ENCODE measurements at regions not wholly inside any gene's neighbourhood (a gene's known extent, or its start where the extent isn't known, plus 50 kb on each side); places are given as distances from the start of the nearest gene placed in this dataset.
"Not testable (repeated sequence)": the region's sequence is repeated elsewhere in the genome, so short reads cannot be mapped to it uniquely, and the experiment has no call there.

DNA sequence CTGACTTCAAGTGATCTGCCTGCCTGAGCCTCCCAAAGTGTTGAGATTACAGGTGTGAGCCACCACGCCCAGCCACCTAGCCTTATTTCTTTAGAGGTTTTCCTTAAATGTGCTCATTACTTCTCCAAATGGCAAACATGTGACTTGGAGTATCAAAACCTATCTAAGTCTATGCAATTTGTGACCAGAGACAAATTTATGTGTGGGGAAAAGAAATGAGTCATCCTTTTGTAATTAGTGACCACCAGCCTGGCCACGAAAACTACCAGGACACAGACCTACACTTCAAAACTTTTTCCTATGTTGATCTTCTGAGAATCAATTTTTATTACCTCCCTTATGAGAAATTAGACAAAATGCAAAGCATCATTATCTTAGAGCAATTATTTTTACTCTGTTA, 64.6 kb upstream of the OGFRL1 start:
- Histone ChIP-seq H3K27me3 (no peaks in the 10 kb centered on the region), H3K4me3 (no peak overlapping the region), H3K27ac (no peak overlapping the region), H3K4me1 (no peaks in the 10 kb centered on the region), H3K36me3 (no peaks in the 10 kb centered on the region), H3K9me3 (no peaks in the 10 kb centered on the region)
- intact Hi-C loops (cut with DNase I; ENCODE audit: low total_unique reads), result no loop called here
- no peak for DNase-seq (ENCODE audit: low spot score in 2 of 2)
- no peak for TF ChIP-seq POLR2A (IDR thresholded peaks at IDR 0.05)
- TF ChIP-seq POLR2AphosphoS5 (IDR thresholded peaks at IDR 0.05), result no peak
- TF ChIP-seq, protein P1, sequence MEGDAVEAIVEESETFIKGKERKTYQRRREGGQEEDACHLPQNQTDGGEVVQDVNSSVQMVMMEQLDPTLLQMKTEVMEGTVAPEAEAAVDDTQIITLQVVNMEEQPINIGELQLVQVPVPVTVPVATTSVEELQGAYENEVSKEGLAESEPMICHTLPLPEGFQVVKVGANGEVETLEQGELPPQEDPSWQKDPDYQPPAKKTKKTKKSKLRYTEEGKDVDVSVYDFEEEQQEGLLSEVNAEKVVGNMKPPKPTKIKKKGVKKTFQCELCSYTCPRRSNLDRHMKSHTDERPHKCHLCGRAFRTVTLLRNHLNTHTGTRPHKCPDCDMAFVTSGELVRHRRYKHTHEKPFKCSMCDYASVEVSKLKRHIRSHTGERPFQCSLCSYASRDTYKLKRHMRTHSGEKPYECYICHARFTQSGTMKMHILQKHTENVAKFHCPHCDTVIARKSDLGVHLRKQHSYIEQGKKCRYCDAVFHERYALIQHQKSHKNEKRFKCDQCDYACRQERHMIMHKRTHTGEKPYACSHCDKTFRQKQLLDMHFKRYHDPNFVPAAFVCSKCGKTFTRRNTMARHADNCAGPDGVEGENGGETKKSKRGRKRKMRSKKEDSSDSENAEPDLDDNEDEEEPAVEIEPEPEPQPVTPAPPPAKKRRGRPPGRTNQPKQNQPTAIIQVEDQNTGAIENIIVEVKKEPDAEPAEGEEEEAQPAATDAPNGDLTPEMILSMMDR (IDR thresholded peaks at IDR 0.05), result no peak

DNA sequence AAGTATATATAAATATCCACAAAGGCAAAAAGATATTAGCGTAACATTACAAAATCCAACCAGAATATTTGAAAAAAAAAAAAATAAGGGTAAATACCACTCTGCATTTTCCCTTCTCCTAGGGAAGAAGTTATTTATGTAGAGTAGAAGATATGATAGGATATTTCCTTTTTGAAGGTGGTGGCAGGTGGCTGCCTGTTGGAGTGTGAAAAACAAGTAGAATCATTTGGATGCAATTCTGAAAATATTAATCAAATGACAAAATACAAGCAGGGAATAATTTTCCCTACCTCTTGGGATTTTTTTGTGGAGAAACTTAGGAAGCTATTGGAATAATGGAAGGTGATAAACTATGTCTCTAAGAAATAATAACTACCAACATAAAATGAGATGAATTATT, 62.5 kb upstream of the OGFRL1 start:
- Histone ChIP-seq H3K9me3 (no peaks in the 10 kb centered on the region), H3K4me3 (no peak overlapping the region), H3K36me3 (no peaks in the 10 kb centered on the region), H3K27ac (no peak overlapping the region), H3K27me3 (no peaks in the 10 kb centered on the region), H3K4me1 (no peaks in the 10 kb centered on the region)
- DNase-seq (ENCODE audit: low spot score in 2 of 2), result no peak
- TF ChIP-seq POLR2AphosphoS5 (IDR thresholded peaks at IDR 0.05) (no peak), POLR2A (IDR thresholded peaks at IDR 0.05) (no peak)
- TF ChIP-seq, protein P1 (IDR thresholded peaks at IDR 0.05), result no peak
- intact Hi-C loops (cut with DNase I; ENCODE audit: low total_unique reads), result no loop called here

DNA sequence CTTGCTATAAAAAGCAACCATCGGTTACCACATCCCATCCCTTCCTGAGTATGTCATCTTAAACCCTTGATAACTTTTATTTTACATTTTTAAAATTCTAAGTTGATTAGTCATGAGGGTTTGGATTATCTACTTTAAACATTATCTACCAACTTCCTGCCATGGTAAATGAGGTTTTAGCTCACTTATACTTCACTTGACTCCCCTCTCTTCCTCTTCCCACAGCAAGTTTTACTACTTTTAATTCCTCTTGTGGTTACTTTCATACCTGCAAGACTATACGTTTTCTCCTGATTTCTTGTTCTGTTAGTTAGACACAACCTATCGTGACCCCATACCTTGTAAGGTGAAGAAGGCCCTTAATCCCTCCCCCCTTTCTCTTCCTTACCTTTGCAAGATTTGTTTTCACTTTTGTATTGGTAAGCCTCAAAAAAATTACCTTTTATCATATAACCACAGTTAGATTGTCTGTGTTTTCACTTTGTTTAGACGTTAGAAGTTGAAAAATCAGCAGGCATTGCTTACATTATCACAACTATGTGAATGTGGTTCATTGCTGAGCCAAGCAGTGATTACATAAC, 60.1 kb upstream of the OGFRL1 start:
- H3K27ac ChIP-seq, result no peak overlapping the region
- H3K9me3 ChIP-seq, result no peaks in the 10 kb centered on the region
- H3K4me3 ChIP-seq, result no peak overlapping the region
- no peak for DNase-seq (ENCODE audit: low spot score in 2 of 2)
- no peaks in the 10 kb centered on the region for H3K4me1 ChIP-seq
- intact Hi-C loops (cut with DNase I; ENCODE audit: low total_unique reads), result no loop called here
- no peak for TF ChIP-seq POLR2A (IDR thresholded peaks at IDR 0.05)
- no peak for TF ChIP-seq POLR2AphosphoS5 (IDR thresholded peaks at IDR 0.05)
- TF ChIP-seq, protein P1 (IDR thresholded peaks at IDR 0.05), result no peak
- no peaks in the 10 kb centered on the region for H3K36me3 ChIP-seq
- no peaks in the 10 kb centered on the region for H3K27me3 ChIP-seq

DNA sequence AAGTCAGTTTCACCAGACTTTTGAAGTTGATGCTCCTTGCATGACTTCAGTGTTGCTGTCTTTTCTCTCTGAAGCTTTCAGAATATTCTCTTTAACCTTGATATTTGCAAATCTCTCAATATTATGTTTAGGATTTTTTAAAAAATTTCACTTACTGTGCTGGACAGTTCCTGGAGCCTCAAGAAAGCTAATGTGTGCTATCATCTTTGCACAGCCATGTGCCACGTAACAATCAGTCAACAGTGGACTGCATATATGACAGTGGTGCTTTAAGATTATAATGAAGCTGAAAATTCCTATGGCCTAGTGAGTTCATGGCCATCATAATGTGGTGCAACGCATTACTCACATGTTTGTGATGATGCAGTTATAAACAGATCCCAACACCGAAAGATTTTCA, 59.1 kb upstream of the OGFRL1 start:
- H3K27ac ChIP-seq, result no peak overlapping the region
- TF ChIP-seq POLR2A (IDR thresholded peaks at IDR 0.05) (no peak), POLR2AphosphoS5 (IDR thresholded peaks at IDR 0.05) (no peak)
- TF ChIP-seq, protein P1 (IDR thresholded peaks at IDR 0.05), result no peak
- H3K4me1 ChIP-seq, result no peaks in the 10 kb centered on the region
- no peaks in the 10 kb centered on the region for H3K9me3 ChIP-seq
- no peak for DNase-seq (ENCODE audit: low spot score in 2 of 2)
- no peaks in the 10 kb centered on the region for H3K36me3 ChIP-seq
- H3K4me3 ChIP-seq, result no peak overlapping the region
- no peaks in the 10 kb centered on the region for H3K27me3 ChIP-seq
- intact Hi-C loops (cut with DNase I; ENCODE audit: low total_unique reads), result no loop called here

DNA sequence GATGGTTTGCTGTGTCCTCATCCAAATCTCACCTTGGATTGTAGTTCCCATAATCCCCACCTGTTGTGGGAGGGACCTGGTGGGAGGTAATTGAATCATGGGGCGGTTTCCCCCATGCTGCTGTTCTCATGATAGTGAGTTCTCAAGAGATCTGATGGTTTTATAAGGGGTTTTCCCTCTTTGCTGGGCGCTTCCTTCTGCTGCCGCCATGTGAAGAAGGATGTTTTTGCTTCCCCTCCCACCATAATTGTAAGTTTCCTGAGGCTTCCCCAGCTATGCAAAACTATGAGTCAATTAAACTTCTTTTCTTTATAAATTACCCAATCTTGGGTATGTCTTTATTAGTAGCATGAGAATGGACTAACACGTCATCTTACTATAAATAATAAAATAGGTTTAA, 55.7 kb upstream of the OGFRL1 start:
- H3K4me1 ChIP-seq; H3K4me3 ChIP-seq; H3K27ac ChIP-seq; intact Hi-C loops (cut with DNase I; ENCODE audit: low total_unique reads); DNase-seq (ENCODE audit: low spot score in 2 of 2); H3K36me3 ChIP-seq; H3K27me3 ChIP-seq; H3K9me3 ChIP-seq: not testable (repeated sequence)

DNA sequence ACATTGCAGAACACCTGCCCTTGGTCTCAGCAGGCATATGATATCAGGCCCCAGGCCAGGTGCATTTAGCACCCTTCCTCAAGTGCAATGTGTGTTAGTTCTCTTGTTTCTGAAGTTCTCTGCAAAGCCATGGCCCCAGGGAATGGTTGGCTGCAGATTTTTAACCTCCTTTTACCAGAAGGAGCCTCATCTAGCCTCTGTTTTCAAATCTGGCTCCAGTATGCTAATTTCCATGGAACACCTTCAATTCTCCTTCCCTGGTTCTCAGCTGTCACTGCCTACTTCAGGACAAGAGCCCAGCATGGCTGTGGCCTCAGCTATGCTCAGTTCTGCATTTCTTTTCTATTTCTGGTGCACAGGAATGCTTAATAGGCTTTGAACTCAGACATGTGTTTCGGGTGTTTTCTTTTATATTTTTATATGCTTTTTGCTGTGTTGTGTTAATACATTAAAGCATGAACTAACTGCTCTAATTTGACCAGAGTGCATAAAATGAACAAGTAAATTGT, 51.6 kb upstream of the OGFRL1 start:
- no peak for DNase-seq (ENCODE audit: low spot score in 2 of 2)
- Histone ChIP-seq H3K27me3 (no peaks in the 10 kb centered on the region), H3K27ac (no peak overlapping the region), H3K9me3 (no peaks in the 10 kb centered on the region), H3K4me1 (no peaks in the 10 kb centered on the region), H3K4me3 (no peak overlapping the region), H3K36me3 (no peaks in the 10 kb centered on the region)
- intact Hi-C loops (cut with DNase I; ENCODE audit: low total_unique reads), result no loop called here
- TF ChIP-seq, protein P1 (IDR thresholded peaks at IDR 0.05), result no peak
- no peak for TF ChIP-seq POLR2AphosphoS5 (IDR thresholded peaks at IDR 0.05)
- TF ChIP-seq POLR2A (IDR thresholded peaks at IDR 0.05), result no peak

All from breast epithelium (tissue), 4 donors.